RWPE1 (cell line): ENCODE measurements at regions not wholly inside any gene's neighbourhood (a gene's known extent, or its start where the extent isn't known, plus 50 kb on each side); places are given as distances from the start of the nearest gene placed in this dataset.

Experiments
- CTCF ChIA-PET: fragments of 350-600 bp; sonication (Branson Sonifier 250); formaldehyde crosslinking; extraction: SDS; loops from one replicate; lab custom pipeline; 2021; lab: Yijun Ruan, JAX
- POLR2A ChIA-PET: fragments of 400-600 bp; formaldehyde crosslinking; extraction: SDS; loops from one replicate; lab custom pipeline; 2020; ENCODE audit warnings: antibody characterized with exemption; ENCODE audit not compliant: low non-redundant PET; lab: Yijun Ruan, JAX
- DNase-seq: peaks from one replicate; pipeline ENCODE4 v3.0.0; 2012; ENCODE audit warnings: low spot score
- H3K27ac ChIP-seq: fragments of 450-650 bp; 2 replicates; pipeline ENCODE4 v1.5.1; 2017
- TF ChIP-seq, protein P1 (sequence below): fragments of 450-650 bp; conservative IDR thresholded peaks from 2 replicates; pipeline ENCODE4 v1.5.1; 2017; ENCODE audit warnings: low read depth, mild to moderate bottlenecking

- TF ChIP-seq, protein P1, sequence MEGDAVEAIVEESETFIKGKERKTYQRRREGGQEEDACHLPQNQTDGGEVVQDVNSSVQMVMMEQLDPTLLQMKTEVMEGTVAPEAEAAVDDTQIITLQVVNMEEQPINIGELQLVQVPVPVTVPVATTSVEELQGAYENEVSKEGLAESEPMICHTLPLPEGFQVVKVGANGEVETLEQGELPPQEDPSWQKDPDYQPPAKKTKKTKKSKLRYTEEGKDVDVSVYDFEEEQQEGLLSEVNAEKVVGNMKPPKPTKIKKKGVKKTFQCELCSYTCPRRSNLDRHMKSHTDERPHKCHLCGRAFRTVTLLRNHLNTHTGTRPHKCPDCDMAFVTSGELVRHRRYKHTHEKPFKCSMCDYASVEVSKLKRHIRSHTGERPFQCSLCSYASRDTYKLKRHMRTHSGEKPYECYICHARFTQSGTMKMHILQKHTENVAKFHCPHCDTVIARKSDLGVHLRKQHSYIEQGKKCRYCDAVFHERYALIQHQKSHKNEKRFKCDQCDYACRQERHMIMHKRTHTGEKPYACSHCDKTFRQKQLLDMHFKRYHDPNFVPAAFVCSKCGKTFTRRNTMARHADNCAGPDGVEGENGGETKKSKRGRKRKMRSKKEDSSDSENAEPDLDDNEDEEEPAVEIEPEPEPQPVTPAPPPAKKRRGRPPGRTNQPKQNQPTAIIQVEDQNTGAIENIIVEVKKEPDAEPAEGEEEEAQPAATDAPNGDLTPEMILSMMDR, result no peak
- no peak overlapping the region for H3K27ac ChIP-seq
- CTCF ChIA-PET, result no interaction called here
- POLR2A ChIA-PET, result no interaction called here
- DNase-seq, result no peak
Observed at GRCh38 chr2:136361521-136361920, 243.6 kb upstream of the CXCR4 start.

GRCh38 chr2:136360790-136361189, 242.8 kb upstream of the CXCR4 start:
- TF ChIP-seq, protein P1, result no peak
- CTCF ChIA-PET, result no interaction called here
- POLR2A ChIA-PET, result no interaction called here
- H3K27ac ChIP-seq, result no peak overlapping the region
- DNase-seq, result no peak

- CTCF ChIA-PET, result interaction anchor here (0.6 to 0.7 kb wide), 2 partner anchors 75 to 187 kb away, joined by 4 to 5 read pairs; no protein-coding TSS in a partner anchor
- H3K27ac ChIP-seq, result no peak overlapping the region
- TF ChIP-seq, protein P1, result no peak
- no peak for DNase-seq
- POLR2A ChIA-PET, result no interaction called here
Observed at GRCh38 chr2:136359121-136359965, 241.4 kb upstream of the CXCR4 start.

- no peak overlapping the region for H3K27ac ChIP-seq
- TF ChIP-seq, protein P1, result no peak
- ChIA-PET CTCF (interaction anchor here (0.6 kb wide), 2 partner anchors 187 to 442 kb away, joined by 3 to 5 read pairs; no protein-coding TSS in a partner anchor), POLR2A (no interaction called here)
- DNase-seq, result no peak
Observed at GRCh38 chr2:136358576-136358975, 240.6 kb upstream of the CXCR4 start.

GRCh38 chr2:136357007-136357380, 239.0 kb upstream of the CXCR4 start:
- TF ChIP-seq, protein P1, result no peak
- ChIA-PET CTCF (interaction anchor here (0.6 to 0.7 kb wide), 2 partner anchors 67 to 556 kb away, joined by 3 to 5 read pairs; no protein-coding TSS in a partner anchor), POLR2A (no interaction called here)
- no peak overlapping the region for H3K27ac ChIP-seq
- DNase-seq, result no peak

- DNase-seq, result no peak
- ChIA-PET CTCF (interaction anchor here (0.6 to 0.7 kb wide), 3 partner anchors 67 to 1158 kb away, joined by 3 to 7 read pairs (median 5); no protein-coding TSS in a partner anchor), POLR2A (no interaction called here)
- no peak overlapping the region for H3K27ac ChIP-seq
- TF ChIP-seq, protein P1, result no peak
Observed at GRCh38 chr2:136356125-136357006, 238.4 kb upstream of the CXCR4 start.
